ENCODE measurements at regions not wholly inside any gene's neighbourhood (a gene's known extent, or its start where the extent isn't known, plus 50 kb on each side); places are given as distances from the start of the nearest gene placed in this dataset.

GRCh38 chr2:147523415-147523814 lies 321.4 kb upstream of the ACVR2A start:
- TF ChIP-seq POLR2A (IDR thresholded peaks at IDR 0.05) = no peak
- no peak for TF ChIP-seq CTCF (IDR thresholded peaks at IDR 0.05)
- no peak for TF ChIP-seq EP300 (IDR thresholded peaks at IDR 0.05)
- no peak for TF ChIP-seq POLR2AphosphoS5 (IDR thresholded peaks at IDR 0.05)
